Heart left ventricle (tissue), 13 donors: ENCODE measurements at regions not wholly inside any gene's neighbourhood (a gene's known extent, or its start where the extent isn't known, plus 50 kb on each side); places are given as distances from the start of the nearest gene placed in this dataset.

Experiments used
- CTCF ChIP-seq, 12 donors: fragments of 200-600 bp; sonication (generic) in 4 of 12; IDR thresholded peaks; one replicate each; pipeline versions ENCODE4 v1.5.0 to v1.8.0; 2018 to 2022; ENCODE audit warnings: antibody characterized with exemption in 12 of 12, mild to moderate bottlenecking in 5 of 12
- POLR2A ChIP-seq, 2 donors: fragments of 450-650 bp; IDR thresholded peaks; one replicate each; pipeline ENCODE4 v1.6.1; 2017; ENCODE audit warnings: antibody characterized with exemption in 2 of 2, mild to moderate bottlenecking in 2 of 2, moderate library complexity in 2 of 2
- donor health status: ischemic (EF 13 %, LVEDD 7.1; RV severe dilation, severe dysfunction).
- donor health status: DM: no; HTN: yes; CAD: no.
- donor health status: DM: no; HTN: no; CAD: no.
- donor health status: ischemic (EF 25% LVEDD 6.9; RV normal size, moderate dysfunction).
- donor health status: ischemic (EF 25% LVEDD 5.7; RV mildly dilated, moderate dysfunction).
- donor health status: ischemic (EF 35%, LVEDD 5.7; RV mildly dilated, moderate dysfunction).
- donor health status: nonischemic (EF 11% LVEDD 7.7; RV severe dilation, severe dysfunction).
- donor health status: DM: yes; HTN: yes; CAD: no.
- donor health status: PGD.
- donor health status: ischemic (EF 29% LVEDD 5.4; RV normal size, mild dysfunction).
- donor health status: nonischemic (EF 23%, LVEDD 6.1; RV moderate dilation, normal function).

GRCh38 chr9:1910269-1910811, 104.8 kb upstream of the SMARCA2 start:
- no peak for TF ChIP-seq CTCF (IDR thresholded peaks at IDR 0.05)
- no peak for TF ChIP-seq POLR2A (IDR thresholded peaks at IDR 0.05)
